ENCODE measurements at regions not wholly inside any gene's neighbourhood (a gene's known extent, or its start where the extent isn't known, plus 50 kb on each side); places are given as distances from the start of the nearest gene placed in this dataset.

DNA sequence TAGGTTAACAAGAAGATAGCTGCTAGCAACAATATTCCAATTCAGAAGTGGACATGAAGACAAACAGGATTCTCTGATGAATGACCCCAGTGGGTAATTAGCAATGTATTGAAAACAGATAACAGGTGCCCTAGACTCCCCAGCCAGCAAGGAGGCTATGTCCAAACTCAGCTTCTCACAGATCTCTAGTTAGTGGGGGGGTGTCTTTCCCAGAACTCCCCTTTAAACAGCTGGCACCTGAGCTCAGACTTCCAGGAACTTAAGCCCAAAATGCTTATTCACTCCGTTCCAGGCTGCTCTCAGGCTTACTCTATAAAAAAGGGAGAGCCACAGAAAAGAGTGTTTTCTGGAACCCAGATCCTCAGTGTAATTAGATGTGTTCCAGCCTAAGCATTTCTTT is 423.0 kb upstream of the THBS1 start:
- ATAC-seq = no peak
- TF ChIP-seq, protein P1, sequence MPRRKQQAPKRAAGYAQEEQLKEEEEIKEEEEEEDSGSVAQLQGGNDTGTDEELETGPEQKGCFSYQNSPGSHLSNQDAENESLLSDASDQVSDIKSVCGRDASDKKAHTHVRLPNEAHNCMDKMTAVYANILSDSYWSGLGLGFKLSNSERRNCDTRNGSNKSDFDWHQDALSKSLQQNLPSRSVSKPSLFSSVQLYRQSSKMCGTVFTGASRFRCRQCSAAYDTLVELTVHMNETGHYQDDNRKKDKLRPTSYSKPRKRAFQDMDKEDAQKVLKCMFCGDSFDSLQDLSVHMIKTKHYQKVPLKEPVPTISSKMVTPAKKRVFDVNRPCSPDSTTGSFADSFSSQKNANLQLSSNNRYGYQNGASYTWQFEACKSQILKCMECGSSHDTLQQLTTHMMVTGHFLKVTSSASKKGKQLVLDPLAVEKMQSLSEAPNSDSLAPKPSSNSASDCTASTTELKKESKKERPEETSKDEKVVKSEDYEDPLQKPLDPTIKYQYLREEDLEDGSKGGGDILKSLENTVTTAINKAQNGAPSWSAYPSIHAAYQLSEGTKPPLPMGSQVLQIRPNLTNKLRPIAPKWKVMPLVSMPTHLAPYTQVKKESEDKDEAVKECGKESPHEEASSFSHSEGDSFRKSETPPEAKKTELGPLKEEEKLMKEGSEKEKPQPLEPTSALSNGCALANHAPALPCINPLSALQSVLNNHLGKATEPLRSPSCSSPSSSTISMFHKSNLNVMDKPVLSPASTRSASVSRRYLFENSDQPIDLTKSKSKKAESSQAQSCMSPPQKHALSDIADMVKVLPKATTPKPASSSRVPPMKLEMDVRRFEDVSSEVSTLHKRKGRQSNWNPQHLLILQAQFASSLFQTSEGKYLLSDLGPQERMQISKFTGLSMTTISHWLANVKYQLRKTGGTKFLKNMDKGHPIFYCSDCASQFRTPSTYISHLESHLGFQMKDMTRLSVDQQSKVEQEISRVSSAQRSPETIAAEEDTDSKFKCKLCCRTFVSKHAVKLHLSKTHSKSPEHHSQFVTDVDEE (CRISPR knock-in tag; IDR thresholded peaks at IDR 0.05) = no peak
- TF ChIP-seq RARB (CRISPR knock-in tag; IDR thresholded peaks at IDR 0.05) (no peak), BACH2 (CRISPR knock-in tag; IDR thresholded peaks at IDR 0.05; ENCODE audit: borderline replicate concordance) (no peak), ZNF565 (CRISPR knock-in tag; conservative IDR thresholded peaks at IDR 0.05; ENCODE audit: low read depth) (no peak), ZNF8 (CRISPR knock-in tag; IDR thresholded peaks at IDR 0.05) (no peak), PPARA (CRISPR knock-in tag; IDR thresholded peaks at IDR 0.05; ENCODE audit: borderline replicate concordance) (no peak), ESRRG (CRISPR knock-in tag; IDR thresholded peaks at IDR 0.05) (no peak), TCF4 (CRISPR knock-in tag; IDR thresholded peaks at IDR 0.05; ENCODE audit: borderline replicate concordance) (no peak), ZFP3 (CRISPR knock-in tag; IDR thresholded peaks at IDR 0.05) (no peak), ZFP30 (CRISPR knock-in tag; IDR thresholded peaks at IDR 0.05) (no peak)
- TF ChIP-seq, protein P2, sequence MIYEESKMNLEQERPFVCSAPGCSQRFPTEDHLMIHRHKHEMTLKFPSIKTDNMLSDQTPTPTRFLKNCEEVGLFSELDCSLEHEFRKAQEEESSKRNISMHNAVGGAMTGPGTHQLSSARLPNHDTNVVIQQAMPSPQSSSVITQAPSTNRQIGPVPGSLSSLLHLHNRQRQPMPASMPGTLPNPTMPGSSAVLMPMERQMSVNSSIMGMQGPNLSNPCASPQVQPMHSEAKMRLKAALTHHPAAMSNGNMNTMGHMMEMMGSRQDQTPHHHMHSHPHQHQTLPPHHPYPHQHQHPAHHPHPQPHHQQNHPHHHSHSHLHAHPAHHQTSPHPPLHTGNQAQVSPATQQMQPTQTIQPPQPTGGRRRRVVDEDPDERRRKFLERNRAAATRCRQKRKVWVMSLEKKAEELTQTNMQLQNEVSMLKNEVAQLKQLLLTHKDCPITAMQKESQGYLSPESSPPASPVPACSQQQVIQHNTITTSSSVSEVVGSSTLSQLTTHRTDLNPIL (CRISPR knock-in tag; IDR thresholded peaks at IDR 0.05; ENCODE audit: low read depth) = no peak
- TF ChIP-seq, protein P3, sequence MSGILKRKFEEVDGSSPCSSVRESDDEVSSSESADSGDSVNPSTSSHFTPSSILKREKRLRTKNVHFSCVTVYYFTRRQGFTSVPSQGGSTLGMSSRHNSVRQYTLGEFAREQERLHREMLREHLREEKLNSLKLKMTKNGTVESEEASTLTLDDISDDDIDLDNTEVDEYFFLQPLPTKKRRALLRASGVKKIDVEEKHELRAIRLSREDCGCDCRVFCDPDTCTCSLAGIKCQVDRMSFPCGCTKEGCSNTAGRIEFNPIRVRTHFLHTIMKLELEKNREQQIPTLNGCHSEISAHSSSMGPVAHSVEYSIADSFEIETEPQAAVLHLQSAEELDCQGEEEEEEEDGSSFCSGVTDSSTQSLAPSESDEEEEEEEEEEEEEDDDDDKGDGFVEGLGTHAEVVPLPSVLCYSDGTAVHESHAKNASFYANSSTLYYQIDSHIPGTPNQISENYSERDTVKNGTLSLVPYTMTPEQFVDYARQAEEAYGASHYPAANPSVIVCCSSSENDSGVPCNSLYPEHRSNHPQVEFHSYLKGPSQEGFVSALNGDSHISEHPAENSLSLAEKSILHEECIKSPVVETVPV (CRISPR knock-in tag; IDR thresholded peaks at IDR 0.05) = no peak
- TF ChIP-seq, protein P4, sequence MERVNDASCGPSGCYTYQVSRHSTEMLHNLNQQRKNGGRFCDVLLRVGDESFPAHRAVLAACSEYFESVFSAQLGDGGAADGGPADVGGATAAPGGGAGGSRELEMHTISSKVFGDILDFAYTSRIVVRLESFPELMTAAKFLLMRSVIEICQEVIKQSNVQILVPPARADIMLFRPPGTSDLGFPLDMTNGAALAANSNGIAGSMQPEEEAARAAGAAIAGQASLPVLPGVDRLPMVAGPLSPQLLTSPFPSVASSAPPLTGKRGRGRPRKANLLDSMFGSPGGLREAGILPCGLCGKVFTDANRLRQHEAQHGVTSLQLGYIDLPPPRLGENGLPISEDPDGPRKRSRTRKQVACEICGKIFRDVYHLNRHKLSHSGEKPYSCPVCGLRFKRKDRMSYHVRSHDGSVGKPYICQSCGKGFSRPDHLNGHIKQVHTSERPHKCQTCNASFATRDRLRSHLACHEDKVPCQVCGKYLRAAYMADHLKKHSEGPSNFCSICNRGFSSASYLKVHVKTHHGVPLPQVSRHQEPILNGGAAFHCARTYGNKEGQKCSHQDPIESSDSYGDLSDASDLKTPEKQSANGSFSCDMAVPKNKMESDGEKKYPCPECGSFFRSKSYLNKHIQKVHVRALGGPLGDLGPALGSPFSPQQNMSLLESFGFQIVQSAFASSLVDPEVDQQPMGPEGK (CRISPR knock-in tag; IDR thresholded peaks at IDR 0.05; ENCODE audit: borderline replicate concordance) = no peak

DNA sequence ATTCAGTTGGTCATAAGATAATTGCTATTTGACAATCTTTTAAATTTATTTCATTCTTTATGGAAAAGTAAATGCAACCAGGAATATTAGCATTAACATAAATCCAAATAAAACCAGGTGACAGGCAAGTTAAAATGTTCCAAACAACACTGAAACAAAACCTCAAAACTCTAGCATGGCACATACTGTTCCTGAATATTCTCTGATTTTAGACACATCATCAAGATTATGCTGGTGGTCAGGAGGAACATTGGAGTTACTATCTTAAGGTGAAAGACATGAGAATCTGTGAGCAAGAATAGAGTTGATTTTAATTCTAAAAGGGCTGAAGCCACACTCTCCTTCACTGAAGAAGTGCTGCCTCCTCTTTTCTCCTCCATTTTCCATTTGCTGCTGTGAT is 421.0 kb upstream of the THBS1 start:
- no peak for ATAC-seq
- TF ChIP-seq PPARA (CRISPR knock-in tag; IDR thresholded peaks at IDR 0.05; ENCODE audit: borderline replicate concordance) = no peak
- no peak for TF ChIP-seq ZFP30 (CRISPR knock-in tag; IDR thresholded peaks at IDR 0.05)
- TF ChIP-seq, protein P3 (CRISPR knock-in tag; IDR thresholded peaks at IDR 0.05) = no peak
- TF ChIP-seq CSDC2 (CRISPR knock-in tag; IDR thresholded peaks at IDR 0.05) = no peak
- TF ChIP-seq GLIS3 (CRISPR knock-in tag; IDR thresholded peaks at IDR 0.05) = no peak
- TF ChIP-seq OSR1 (CRISPR knock-in tag; IDR thresholded peaks at IDR 0.05) = no peak

DNA sequence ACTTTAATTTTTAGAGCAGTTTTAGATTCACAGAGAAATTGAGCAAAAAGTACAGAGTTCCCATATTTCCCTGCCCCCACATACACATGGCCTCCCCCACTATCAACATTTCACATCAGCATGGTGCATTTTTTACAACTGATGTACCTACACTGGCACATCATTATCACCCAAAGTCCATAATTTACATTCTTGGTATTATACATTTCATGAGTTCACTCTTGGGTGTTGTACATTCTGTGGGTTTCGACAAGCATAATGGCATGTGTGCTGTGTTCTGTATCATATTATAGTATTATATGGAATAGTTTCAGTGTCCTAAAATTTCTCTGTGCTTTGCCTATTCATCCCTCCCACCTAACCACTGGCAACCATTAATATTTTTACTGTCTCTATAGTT is 419.8 kb upstream of the THBS1 start:
- no peak for TF ChIP-seq BACH2 (CRISPR knock-in tag; IDR thresholded peaks at IDR 0.05; ENCODE audit: borderline replicate concordance)
- TF ChIP-seq, protein P3 (CRISPR knock-in tag; IDR thresholded peaks at IDR 0.05) = no peak
- ATAC-seq = no peak

DNA sequence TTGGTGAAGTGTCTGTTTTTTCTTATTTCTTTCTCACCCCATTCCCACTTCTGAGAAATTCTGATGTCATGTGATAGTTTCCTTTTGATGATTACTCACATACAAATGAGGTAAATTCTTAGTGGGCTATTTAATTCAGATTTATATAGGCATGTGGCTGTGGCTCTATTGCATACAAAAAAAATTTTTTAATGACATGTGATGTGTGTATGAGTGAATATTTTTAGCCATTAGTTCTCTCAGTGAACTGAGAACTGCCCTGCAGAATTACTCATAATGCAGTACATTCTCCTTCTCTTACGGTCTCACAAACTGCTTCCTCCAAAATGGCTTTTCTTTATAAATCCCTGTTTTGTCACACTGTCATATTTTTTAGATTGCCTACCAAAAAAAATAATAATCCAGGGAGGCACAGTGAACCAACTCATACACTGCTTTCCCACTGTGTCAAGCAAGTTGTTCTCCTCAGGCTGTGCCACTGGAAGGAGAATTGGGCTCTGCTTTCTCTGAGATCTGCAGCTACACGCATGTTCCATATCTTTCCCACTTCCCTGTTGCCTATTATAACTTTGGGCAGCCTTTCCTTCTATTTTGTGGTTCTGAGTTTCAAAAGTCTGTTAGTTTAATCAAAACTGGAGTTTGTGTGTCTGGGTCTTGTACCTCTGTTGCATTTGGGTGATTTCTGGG is 415.7 kb upstream of the THBS1 start:
- ATAC-seq = peak; percentile 46; the same call in 2 of the 3 replicates
- TF ChIP-seq SNAI2 (CRISPR knock-in tag; IDR thresholded peaks at IDR 0.05) = no peak
- no peak for TF ChIP-seq CSDC2 (CRISPR knock-in tag; IDR thresholded peaks at IDR 0.05)
- TF ChIP-seq ZC3H10 (CRISPR knock-in tag; IDR thresholded peaks at IDR 0.05) = no peak
- TF ChIP-seq ZNF70 (CRISPR knock-in tag; IDR thresholded peaks at IDR 0.05) = no peak
- TF ChIP-seq, protein P2 (CRISPR knock-in tag; IDR thresholded peaks at IDR 0.05; ENCODE audit: low read depth) = no peak
- TF ChIP-seq, protein P1 (CRISPR knock-in tag; IDR thresholded peaks at IDR 0.05) = no peak
- no peak for TF ChIP-seq ZNF565 (CRISPR knock-in tag; conservative IDR thresholded peaks at IDR 0.05; ENCODE audit: low read depth)
- no peak for TF ChIP-seq ARNTL (CRISPR knock-in tag; IDR thresholded peaks at IDR 0.05; ENCODE audit: borderline replicate concordance, low read depth)
